Muscle of back (tissue), 3 donors: ENCODE measurements at regions not wholly inside any gene's neighbourhood (a gene's known extent, or its start where the extent isn't known, plus 50 kb on each side); places are given as distances from the start of the nearest gene placed in this dataset.

Source experiments
- DNase-seq, 3 donors: peaks; one replicate each; pipeline versions ENCODE4 v3.0.0 to v3.0.0-alpha.2; 2013

- no peak for DNase-seq
Measured at GRCh38 chr9:129400971-129401622, 219.8 kb downstream of the C9orf50 start.

GRCh38 chr9:129400001-129400970 is 220.6 kb downstream of the C9orf50 start:
- no peak for DNase-seq

DNA sequence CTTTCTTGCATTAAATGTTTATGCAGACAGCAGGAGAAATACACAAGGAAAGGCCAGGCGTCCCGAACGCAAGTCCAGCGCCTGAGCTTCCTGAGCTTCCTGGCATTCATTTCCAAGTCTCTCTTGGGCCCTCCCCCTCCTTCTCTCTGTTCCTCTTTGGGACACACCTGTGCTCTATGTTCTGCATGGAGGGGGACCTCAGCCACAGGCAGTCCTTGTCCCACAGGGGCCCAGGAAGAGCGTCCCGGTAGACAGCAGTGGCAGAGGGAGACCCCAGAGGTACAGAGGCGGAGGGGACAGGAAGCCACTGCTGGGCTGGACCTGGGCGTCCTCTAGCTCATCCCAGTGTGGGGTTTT is 221.3 kb downstream of the C9orf50 start:
- peak in 1 of 3 donors; percentile 62 for DNase-seq

- no peak for DNase-seq
Measured at GRCh38 chr9:129398961-129399633, 221.0 kb upstream of the IER5L start.

DNA sequence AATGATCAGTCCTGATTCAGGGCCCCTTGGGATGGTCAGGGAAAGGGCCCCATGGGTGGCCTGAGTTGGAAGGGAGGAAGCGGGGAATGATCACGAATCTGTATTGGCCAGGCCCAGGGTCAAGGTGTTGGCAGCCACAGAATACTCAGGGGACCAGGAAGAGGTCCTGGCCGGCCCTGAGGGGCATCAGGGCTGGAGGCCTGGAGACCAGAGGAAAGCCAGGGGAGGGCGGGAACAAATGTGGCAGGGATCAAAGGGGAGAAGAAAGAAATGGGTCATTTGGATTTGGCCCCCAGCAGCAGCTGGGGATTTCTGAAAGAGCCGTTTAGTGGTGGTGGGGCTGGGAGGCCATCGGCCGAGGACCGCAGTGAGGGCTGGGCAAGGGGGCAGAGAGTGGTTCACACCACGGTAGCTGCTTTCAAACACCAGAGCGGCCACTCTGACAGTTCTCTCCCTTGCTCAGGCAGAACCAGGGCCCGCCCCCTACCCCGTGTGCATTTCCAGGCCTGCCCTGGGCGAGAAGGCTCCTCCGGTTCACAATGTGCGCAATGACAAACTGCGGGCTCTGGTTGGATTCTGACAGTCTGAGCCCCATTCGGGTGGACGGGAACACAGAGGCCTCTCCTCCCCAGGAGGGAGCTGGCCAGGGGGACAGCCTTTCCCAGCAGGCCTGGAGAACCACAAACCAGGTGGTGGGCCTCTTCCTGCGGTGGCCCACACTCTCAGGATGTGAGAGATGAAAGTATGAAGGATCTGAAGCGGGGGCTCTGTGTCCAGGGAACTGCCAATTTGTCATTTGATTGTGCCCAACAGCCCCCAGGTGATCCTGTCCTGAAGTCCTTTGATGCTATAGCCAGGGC is 220.3 kb upstream of the IER5L start:
- DNase-seq, result no peak

DNA sequence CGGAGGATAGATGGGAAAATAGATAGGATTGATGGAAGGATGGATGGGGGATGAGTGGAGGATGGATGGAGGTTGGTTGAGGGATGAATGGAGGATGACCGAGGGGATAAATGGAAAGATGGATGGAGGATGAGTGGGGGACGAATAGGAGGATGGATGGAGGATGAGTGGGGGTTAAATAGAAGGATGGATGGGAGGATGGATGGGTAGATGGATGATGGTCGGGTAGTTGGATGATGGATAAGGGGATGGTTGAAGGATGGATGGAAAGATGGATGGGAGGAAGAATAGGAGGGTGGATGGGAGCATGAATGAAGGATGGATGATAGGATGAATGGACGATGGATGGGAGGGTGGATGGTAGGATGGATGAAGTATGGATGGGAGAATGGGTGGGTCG is 219.3 kb upstream of the IER5L start:
- no peak for DNase-seq

- DNase-seq, result no peak
Measured at GRCh38 chr9:129396365-129396708, 218.3 kb upstream of the IER5L start.

GRCh38 chr9:129395633-129396364 is 217.7 kb upstream of the IER5L start:
- DNase-seq, result no peak

DNA sequence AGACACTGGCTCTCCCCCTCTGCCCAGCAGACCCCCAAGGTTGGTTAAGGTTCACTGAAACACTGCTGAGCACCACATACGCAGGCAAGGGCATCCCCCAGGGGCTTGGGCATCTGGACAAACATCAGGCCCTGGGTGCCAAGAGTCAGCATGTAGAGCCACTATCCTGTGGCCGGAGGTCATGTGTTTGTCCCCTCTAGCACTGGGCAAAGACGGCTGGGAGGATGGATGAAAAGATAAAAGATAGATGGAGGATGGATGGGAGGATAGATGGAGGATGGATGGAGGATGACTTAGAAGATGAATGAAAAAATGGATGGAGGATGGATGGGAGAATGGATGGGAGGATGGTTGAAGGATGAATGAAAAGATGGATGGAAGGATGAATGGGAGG is 216.8 kb upstream of the IER5L start:
- no peak for DNase-seq

DNA sequence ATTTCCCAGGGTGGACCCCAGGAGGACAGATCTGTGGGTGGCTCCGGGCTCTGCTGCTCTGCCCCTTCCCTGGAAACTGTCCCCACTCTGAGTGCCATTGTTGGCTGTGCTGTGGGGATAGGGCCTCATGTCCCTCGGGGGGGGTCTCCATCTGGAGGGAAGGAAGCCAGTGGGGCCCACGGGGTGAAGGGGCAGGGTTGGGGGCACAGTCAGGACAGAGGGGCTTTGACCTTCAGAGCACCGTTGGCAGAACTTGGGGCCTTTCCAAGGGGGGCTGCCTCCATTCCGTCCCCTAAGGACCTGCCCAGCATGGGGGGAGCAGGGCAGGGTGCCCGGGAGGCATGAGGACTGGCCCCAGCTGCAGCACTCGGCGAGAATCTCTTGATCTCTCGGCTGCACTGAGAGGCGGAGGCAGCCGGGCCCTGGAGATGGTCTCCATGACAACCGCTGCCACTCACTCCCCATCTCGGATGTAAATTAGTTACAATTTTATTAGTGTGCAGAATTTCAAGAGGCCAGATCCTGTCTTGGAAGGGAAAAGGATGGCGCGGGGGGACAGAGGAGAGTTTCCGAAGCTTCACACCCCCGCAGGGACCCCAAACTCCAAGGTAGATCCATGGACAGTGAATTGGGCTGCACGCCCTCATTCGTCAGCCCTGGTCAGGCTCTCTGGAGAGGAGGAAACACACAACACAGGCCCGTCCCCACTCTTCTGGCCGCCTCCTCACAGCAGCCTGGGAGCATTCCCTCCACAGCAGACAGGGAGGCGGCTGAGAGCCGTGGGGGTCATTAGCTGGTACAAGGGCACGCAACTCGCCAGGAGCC is 216.2 kb upstream of the IER5L start:
- peak in 1 of 3 donors; percentile 50 for DNase-seq

GRCh38 chr9:129393064-129393463 is 215.0 kb upstream of the IER5L start:
- DNase-seq, result no peak

- no peak for DNase-seq
Measured at GRCh38 chr9:129392093-129392541, 214.1 kb upstream of the IER5L start.

- no peak for DNase-seq
Measured at GRCh38 chr9:129391221-129391661, 213.2 kb upstream of the IER5L start.

DNA sequence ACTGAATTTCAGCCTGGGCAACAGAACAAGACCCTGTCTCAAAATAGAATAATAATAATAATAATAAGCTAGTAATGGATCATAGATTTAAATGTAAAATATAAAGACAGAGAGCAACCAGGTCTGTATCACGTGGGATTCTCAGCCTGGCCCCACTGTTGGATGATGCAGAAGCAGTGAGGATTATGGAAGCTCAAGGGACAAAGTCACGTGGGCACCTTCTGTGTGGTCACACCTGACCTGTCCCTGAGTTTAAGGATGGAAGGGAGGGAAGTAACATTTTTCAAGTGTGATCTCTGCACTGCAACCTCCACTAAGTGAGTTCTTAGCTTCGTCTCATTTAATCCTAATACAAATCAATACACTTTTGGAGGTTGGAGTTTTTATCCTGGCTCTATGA is 212.5 kb upstream of the IER5L start:
- DNase-seq, result no peak

- DNase-seq, result no peak
Measured at GRCh38 chr9:129387822-129388221, 209.8 kb upstream of the IER5L start.

- DNase-seq, result no peak
Measured at GRCh38 chr9:129386812-129387177, 208.7 kb upstream of the IER5L start.

GRCh38 chr9:129385211-129385934 is 207.3 kb upstream of the IER5L start:
- no peak for DNase-seq

DNA sequence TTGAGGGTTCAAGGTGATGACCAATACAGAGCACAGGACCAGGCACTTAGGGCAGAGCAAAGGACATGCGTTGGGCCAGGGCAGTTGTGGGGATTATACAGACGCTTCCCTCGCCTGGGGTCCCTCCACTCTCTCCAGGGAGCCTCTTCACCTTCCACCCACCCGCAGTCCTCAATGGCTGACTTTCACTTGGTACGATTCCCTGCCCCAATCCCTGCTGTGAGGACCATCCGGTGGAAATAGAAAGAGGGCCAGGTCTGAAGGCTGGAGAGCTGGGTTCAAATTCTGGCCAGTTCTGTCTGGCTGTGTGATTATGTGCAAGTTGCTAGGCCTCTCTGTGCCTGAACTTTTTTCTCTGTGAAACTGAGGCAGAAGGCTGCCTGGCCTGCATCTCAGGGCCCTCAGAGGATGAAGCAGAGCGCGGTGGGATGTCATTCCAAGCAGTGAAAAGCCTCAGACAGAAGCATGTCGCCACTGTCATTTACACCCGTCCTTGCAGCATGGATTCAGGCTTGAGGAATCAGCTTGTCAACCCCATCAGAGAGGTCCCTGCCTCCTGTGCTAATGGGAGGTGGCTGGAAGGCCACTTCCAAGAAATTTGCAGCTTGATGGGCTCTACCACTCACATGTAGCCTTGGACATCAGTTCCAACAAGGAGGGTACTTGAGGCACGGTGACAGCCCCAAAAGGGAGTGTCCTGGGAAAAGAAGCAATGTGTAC is 206.6 kb upstream of the IER5L start:
- DNase-seq, result no peak
